ENCODE measurements at regions not wholly inside any gene's neighbourhood (a gene's known extent, or its start where the extent isn't known, plus 50 kb on each side); places are given as distances from the start of the nearest gene placed in this dataset.
A peak's percentile ranks its signal among the peaks of the same experiment; 100 is the strongest.

GRCh38 chr10:78543031-78543748 is 509.5 kb downstream of the RPS24 start:
- no peak for ATAC-seq (ENCODE audit: insufficient read depth, low FRiP score)
- no peak for DNase-seq
- H3K4me1 ChIP-seq (ENCODE audit: control insufficient read depth in 5 of 5, insufficient read depth in 5 of 5, low read length in 5 of 5), result peaks cover 0 to 64% (median 21%) of the 10 kb centered on the region in 5 donors
- H3K27ac ChIP-seq (ENCODE audit: low read depth in 1 of 2, low read length in 1 of 2), result peak overlapping the region; percentile 14 to 85
- H3K27me3 ChIP-seq (ENCODE audit: control insufficient read depth in 3 of 3, insufficient read depth in 3 of 3, low read length in 2 of 3), result no peaks in the 10 kb centered on the region
- no peaks in the 10 kb centered on the region for H3K36me3 ChIP-seq (ENCODE audit: control insufficient read depth in 4 of 4, insufficient read depth in 4 of 4, low read length in 4 of 4)
- TF ChIP-seq CTCF (IDR thresholded peaks at IDR 0.05; ENCODE audit: control extremely low read depth, extremely low read depth), result no peak
- H3K9me3 ChIP-seq (ENCODE audit: control insufficient read depth in 4 of 4, insufficient read depth in 3 of 4, low read length in 3 of 4), result peaks cover 0 to 2% (median 0%) of the 10 kb centered on the region in 4 donors
- H3K4me3 ChIP-seq, result no peak overlapping the region
- 67 to 68% methylated on average over 9 of the region's 9 CpGs for WGBS, 2 donors
- no peak overlapping the region for H3K9ac ChIP-seq (ENCODE audit: insufficient read depth in 1 of 2, low read length in 2 of 2)

GRCh38 chr10:78543749-78544362 is 510.2 kb downstream of the RPS24 start:
- peak overlapping the region; percentile 14 to 69 for H3K27ac ChIP-seq (ENCODE audit: low read depth in 1 of 2, low read length in 1 of 2)
- H3K9ac ChIP-seq (ENCODE audit: insufficient read depth in 1 of 2, low read length in 2 of 2), result no peak overlapping the region
- no peaks in the 10 kb centered on the region for H3K27me3 ChIP-seq (ENCODE audit: control insufficient read depth in 3 of 3, insufficient read depth in 3 of 3, low read length in 2 of 3)
- 59 to 71% methylated on average over 11 of the region's 11 CpGs for WGBS, 2 donors
- H3K4me1 ChIP-seq (ENCODE audit: control insufficient read depth in 5 of 5, insufficient read depth in 5 of 5, low read length in 5 of 5), result peaks cover 0 to 63% (median 21%) of the 10 kb centered on the region in 5 donors
- H3K9me3 ChIP-seq (ENCODE audit: control insufficient read depth in 4 of 4, insufficient read depth in 3 of 4, low read length in 3 of 4), result peaks cover 0 to 2% (median 0%) of the 10 kb centered on the region in 4 donors
- ATAC-seq (ENCODE audit: insufficient read depth, low FRiP score), result peak; percentile 67
- no peak for TF ChIP-seq CTCF (IDR thresholded peaks at IDR 0.05; ENCODE audit: control extremely low read depth, extremely low read depth)
- H3K36me3 ChIP-seq (ENCODE audit: control insufficient read depth in 4 of 4, insufficient read depth in 4 of 4, low read length in 4 of 4), result no peaks in the 10 kb centered on the region
- DNase-seq, result peak; percentile 85 to 91 (median 90)
- H3K4me3 ChIP-seq, result no peak overlapping the region

- ATAC-seq (ENCODE audit: insufficient read depth, low FRiP score), result no peak
- Histone ChIP-seq H3K9ac (ENCODE audit: insufficient read depth in 1 of 2, low read length in 2 of 2) (no peak overlapping the region), H3K4me3 (no peak overlapping the region), H3K27ac (ENCODE audit: low read depth in 1 of 2, low read length in 1 of 2) (peak overlapping the region in 1 of 2 donors; percentile 23), H3K27me3 (ENCODE audit: control insufficient read depth in 3 of 3, insufficient read depth in 3 of 3, low read length in 2 of 3) (no peaks in the 10 kb centered on the region), H3K4me1 (ENCODE audit: control insufficient read depth in 5 of 5, insufficient read depth in 5 of 5, low read length in 5 of 5) (peaks cover 0 to 57% (median 16%) of the 10 kb centered on the region in 5 donors), H3K36me3 (ENCODE audit: control insufficient read depth in 4 of 4, insufficient read depth in 4 of 4, low read length in 4 of 4) (no peaks in the 10 kb centered on the region), H3K9me3 (ENCODE audit: control insufficient read depth in 4 of 4, insufficient read depth in 3 of 4, low read length in 3 of 4) (no peaks in the 10 kb centered on the region)
- DNase-seq, result no peak
- WGBS, 2 donors, result 87 to 90% methylated on average over 9 of the region's 9 CpGs
- TF ChIP-seq CTCF (IDR thresholded peaks at IDR 0.05; ENCODE audit: control extremely low read depth, extremely low read depth), result no peak
These were observed 510.9 kb downstream of the RPS24 start for GRCh38 chr10:78544423-78545090.

Data from lung (tissue), 11 donors.